Stomach (tissue), 8 donors: ENCODE measurements at regions not wholly inside any gene's neighbourhood (a gene's known extent, or its start where the extent isn't known, plus 50 kb on each side); places are given as distances from the start of the nearest gene placed in this dataset.

Experiments used
- DNase-seq, 2 donors: peaks; one replicate each; pipeline versions ENCODE4 v3.0.0 to v3.0.0-alpha.2; 2013 to 2019
- H3K27ac ChIP-seq, 5 donors: fragments of 200-600 bp in 4 of 5; sonication (generic) in 4 of 5; one replicate each; pipeline ENCODE4 v1.5.1; 2013 to 2019; ENCODE audit warnings: mild to moderate bottlenecking in 1 of 5, moderate library complexity in 1 of 5
- H3K27me3 ChIP-seq, 3 donors: fragments of 200-600 bp; sonication (generic); one replicate each; pipeline ENCODE4 v1.5.1; 2017 to 2019; ENCODE audit warnings: mixed run types in 1 of 3
- H3K36me3 ChIP-seq, 4 donors: fragments of 200-600 bp; sonication (generic); 1 replicate in 3 of 4; 2 replicates in 1 of 4; pipeline ENCODE4 v1.5.1; 2016 to 2019
- H3K4me1 ChIP-seq, 4 donors: fragments of 200-600 bp; sonication (generic); one replicate each; pipeline ENCODE4 v1.5.1; 2016 to 2019
- H3K4me3 ChIP-seq, 4 donors: fragments of 200-600 bp; sonication (generic) in 3 of 4; one replicate each; pipeline ENCODE4 v1.5.1; 2016 to 2019; ENCODE audit warnings: mild to moderate bottlenecking in 1 of 4
- H3K9me3 ChIP-seq, 4 donors: fragments of 200-600 bp; sonication (generic); one replicate each; pipeline ENCODE4 v1.5.1; 2016 to 2019
- CTCF ChIP-seq, 7 experiments: fragments of 450-650 bp in 4 of 7; fragments of 200-600 bp in 3 of 7; sonication (generic) in 3 of 7; IDR thresholded peaks; one replicate each; pipeline ENCODE4 v1.5.1; 2016 to 2019; ENCODE audit warnings: antibody characterized with exemption in 7 of 7, control low read depth in 2 of 7, mild to moderate bottlenecking in 1 of 7
- EP300 ChIP-seq: sonication (generic); formaldehyde crosslinking; IDR thresholded peaks from one replicate; pipeline ENCODE4 v1.6.1; 2017; ENCODE audit warnings: antibody characterized with exemption
- POLR2A ChIP-seq, 4 donors: fragments of 450-650 bp; IDR thresholded peaks; one replicate each; pipeline ENCODE4 v1.6.1; 2016; ENCODE audit warnings: antibody characterized with exemption in 4 of 4, control low read depth in 2 of 4, mild to moderate bottlenecking in 1 of 4, moderate library complexity in 1 of 4
- POLR2AphosphoS5 ChIP-seq, 3 donors: sonication (generic); formaldehyde crosslinking; IDR thresholded peaks; one replicate each; pipeline ENCODE4 v1.6.1; 2016; ENCODE audit warnings: antibody characterized with exemption in 3 of 3
- WGBS, 5 donors: extraction: QIAGEN DNeasy Blood & Tissue Kit in 3 of 5; methylation state at CpG; one replicate each; pipeline versions ENCODE4 v1.1.5 to v1.1.7; 2013 to 2018; 5-methylcytosine and 5-hydroxymethylcytosine counted together
- intact Hi-C: fragments of 100-400 bp; cut with DNase I; formaldehyde crosslinking; loops from one replicate; pipeline ENCODE4 v1.15.1; 2023; ENCODE audit warnings: low total_unique reads
- donor health status: healthy with polysubstance abuse.
- donor health status: Bipolar disorder and iron deficiency.
- donor health status: healthy.

GRCh38 chr11:4194889-4195288 is 100.3 kb downstream of the RRM1 start:
- Histone ChIP-seq H3K4me1 (peaks cover 0 to 15% (median 6%) of the 10 kb centered on the region in 4 donors), H3K27me3 (no peaks in the 10 kb centered on the region), H3K27ac (no peak overlapping the region), H3K36me3 (no peaks in the 10 kb centered on the region), H3K4me3 (no peak overlapping the region), H3K9me3 (no peaks in the 10 kb centered on the region)
- WGBS, 5 donors: 80 to 92% (median 89%) methylated on average over 1 of the region's 1 CpG
- DNase-seq: no peak
- intact Hi-C loops: no loop called here
- no peak for TF ChIP-seq CTCF (IDR thresholded peaks at IDR 0.05)
- no peak for TF ChIP-seq EP300
- TF ChIP-seq POLR2AphosphoS5 (IDR thresholded peaks at IDR 0.05): no peak
- no peak for TF ChIP-seq POLR2A (IDR thresholded peaks at IDR 0.05)

DNA sequence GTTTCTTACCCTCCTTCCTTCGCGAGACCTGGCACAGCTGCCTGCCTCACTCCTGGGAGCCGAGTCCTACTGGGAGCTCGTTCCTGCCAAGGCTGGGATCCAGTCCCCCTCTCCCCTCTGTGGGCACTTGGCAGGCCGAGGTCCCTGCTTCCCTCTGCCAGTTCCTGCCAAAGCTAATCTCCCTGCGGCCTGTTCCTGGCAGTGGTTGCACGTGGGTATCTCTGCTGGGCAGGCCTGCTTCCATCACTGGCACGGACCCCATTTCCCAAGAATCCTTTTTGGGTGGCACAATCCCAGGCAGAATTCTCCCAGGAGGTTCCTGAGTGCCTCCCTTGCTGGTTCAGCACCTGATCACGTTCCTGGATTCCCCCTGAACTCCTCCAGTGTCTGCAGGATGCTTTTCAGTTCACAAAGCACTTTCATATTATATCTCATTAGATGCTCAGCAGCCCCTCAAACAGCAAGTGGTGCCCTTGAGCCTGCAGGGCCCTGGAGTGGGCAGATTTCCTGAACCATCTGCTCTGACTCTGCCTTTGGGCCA is 96.5 kb downstream of the RRM1 start:
- no peak overlapping the region for H3K4me3 ChIP-seq
- H3K4me1 ChIP-seq: peaks cover 0 to 32% (median 22%) of the 10 kb centered on the region in 4 donors
- no peaks in the 10 kb centered on the region for H3K36me3 ChIP-seq
- DNase-seq: peak; percentile 21 to 74
- peak overlapping the region in 3 of 5 donors; percentile 42 to 59 (median 44) for H3K27ac ChIP-seq
- no peaks in the 10 kb centered on the region for H3K9me3 ChIP-seq
- TF ChIP-seq POLR2AphosphoS5 (IDR thresholded peaks at IDR 0.05): peak; percentile 16 to 70 (median 50)
- no peak for TF ChIP-seq POLR2A (IDR thresholded peaks at IDR 0.05)
- intact Hi-C loops: no loop called here
- no peaks in the 10 kb centered on the region for H3K27me3 ChIP-seq
- WGBS, 5 donors: 25 to 59% (median 43%) methylated on average over 8 to 9 of the region's 9 CpGs

GRCh38 chr11:4190519-4190918 is 95.9 kb downstream of the RRM1 start:
- Histone ChIP-seq H3K9me3 (no peaks in the 10 kb centered on the region), H3K4me1 (peaks cover 0 to 32% (median 22%) of the 10 kb centered on the region in 4 donors), H3K27me3 (no peaks in the 10 kb centered on the region), H3K36me3 (no peaks in the 10 kb centered on the region), H3K27ac (peak overlapping the region in 3 of 5 donors; percentile 42 to 59 (median 44)), H3K4me3 (no peak overlapping the region)
- no peak for TF ChIP-seq EP300
- no peak for TF ChIP-seq POLR2A (IDR thresholded peaks at IDR 0.05)
- no peak for TF ChIP-seq POLR2AphosphoS5 (IDR thresholded peaks at IDR 0.05)
- TF ChIP-seq CTCF (IDR thresholded peaks at IDR 0.05): no peak
- DNase-seq: no peak
- intact Hi-C loops: no loop called here
- 55 to 84% (median 73%) methylated on average over 4 to 8 of the region's 8 CpGs for WGBS, 5 donors

- H3K4me1 ChIP-seq: peaks cover 0 to 32% (median 22%) of the 10 kb centered on the region in 4 donors
These were observed 95.5 kb downstream of the RRM1 start for GRCh38 chr11:4190098-4190497.

More at GRCh38 chr11:4190098-4190497, 95.5 kb downstream of the RRM1 start:
- intact Hi-C loops: no loop called here
- DNase-seq: no peak
- Histone ChIP-seq H3K9me3 (no peaks in the 10 kb centered on the region), H3K4me3 (no peak overlapping the region), H3K27me3 (no peaks in the 10 kb centered on the region), H3K27ac (peak overlapping the region in 1 of 5 donors; percentile 59), H3K36me3 (no peaks in the 10 kb centered on the region)
- TF ChIP-seq POLR2AphosphoS5 (IDR thresholded peaks at IDR 0.05): no peak
- TF ChIP-seq POLR2A (IDR thresholded peaks at IDR 0.05): no peak
- TF ChIP-seq CTCF (IDR thresholded peaks at IDR 0.05): no peak
- TF ChIP-seq EP300: no peak
- WGBS, 5 donors: 47 to 50% (median 47%) methylated on average over 2 of the region's 2 CpGs
